ENCODE measurements at regions not wholly inside any gene's neighbourhood (a gene's known extent, or its start where the extent isn't known, plus 50 kb on each side); places are given as distances from the start of the nearest gene placed in this dataset.
"Not testable (repeated sequence)": the region's sequence is repeated elsewhere in the genome, so short reads cannot be mapped to it uniquely, and the experiment has no call there.

- Histone ChIP-seq H3K4me1 (ENCODE audit: control insufficient read depth in 2 of 2, insufficient read depth in 2 of 2, low read length in 2 of 2) (peaks cover 0 to 17% of the 10 kb centered on the region in 2 donors), H3K9me3 (ENCODE audit: control extremely low read depth in 1 of 3, control insufficient read depth in 2 of 3, insufficient read depth in 1 of 3, low read length in 2 of 3) (peaks cover 0 to 1% (median 0%) of the 10 kb centered on the region in 3 donors), H3K27me3 (replicated peaks in 1 of 4; ENCODE audit: control extremely low read depth in 1 of 4, control insufficient read depth in 3 of 4, insufficient read depth in 4 of 4, low read length in 3 of 4) (no peaks in the 10 kb centered on the region), H2AFZ (ENCODE audit: insufficient read depth, low read depth, low read length, poor library complexity, severe bottlenecking) (peak overlapping the region; percentile 25), H3K4me3 (ENCODE audit: control extremely low read depth in 1 of 5, extremely low read depth in 1 of 5, insufficient read depth in 1 of 5, low read depth in 2 of 5, low read length in 4 of 5) (no peak overlapping the region), H3K79me2 (ENCODE audit: control insufficient read depth, insufficient read depth, low read length) (no peaks in the 10 kb centered on the region), H4K20me1 (ENCODE audit: control insufficient read depth, insufficient read depth, low read length, poor library complexity, severe bottlenecking) (no peaks in the 10 kb centered on the region), H3K27ac (ENCODE audit: low read length in 2 of 2) (no peak overlapping the region), H3K9ac (ENCODE audit: low read length) (no peak overlapping the region), H3K36me3 (replicated peaks in 1 of 2; ENCODE audit: control extremely low read depth in 1 of 2, control insufficient read depth in 1 of 2, extremely low read depth in 1 of 2, insufficient read depth in 2 of 2, low read length in 1 of 2) (no peaks in the 10 kb centered on the region), H3K4me2 (replicated peaks; ENCODE audit: low read depth, low read length, poor library complexity, severe bottlenecking) (peak overlapping the region; percentile 37)
- no peak for ATAC-seq (ENCODE audit: low read depth)
- DNase-seq: no peak
- Mint-ChIP-seq H3K27ac (no peak overlapping the region), H3K4me1 (peaks cover 4% of the 10 kb centered on the region), H3K9me3 (ENCODE audit: insufficient read depth) (peaks cover 3% of the 10 kb centered on the region), H3K27me3 (no peaks in the 10 kb centered on the region), H3K4me3 (no peak overlapping the region)
- CTCF ChIA-PET: no interaction called here
- POLR2A ChIA-PET: no interaction called here
- TF ChIP-seq EZH2 (IDR thresholded peaks at IDR 0.05; ENCODE audit: borderline replicate concordance, insufficient read depth, low read depth, low read length, poor library complexity, severe bottlenecking) (no peak), CTCF (IDR thresholded peaks at IDR 0.05) (no peak)
- intact Hi-C loops (cut with micrococcal nuclease): no loop called here
- 60% methylated on average over 1 of the region's 2 CpGs for WGBS (ENCODE audit: insufficient coverage)
These were observed 715.7 kb upstream of the ZP4 start for GRCh38 chr1:238606457-238606856.

GRCh38 chr1:238604357-238604756 lies 713.6 kb upstream of the ZP4 start:
- Histone ChIP-seq H3K9me3 (ENCODE audit: control extremely low read depth in 1 of 3, control insufficient read depth in 2 of 3, insufficient read depth in 1 of 3, low read length in 2 of 3) (peaks cover 0 to 1% (median 0%) of the 10 kb centered on the region in 3 donors), H3K79me2 (ENCODE audit: control insufficient read depth, insufficient read depth, low read length) (no peaks in the 10 kb centered on the region), H4K20me1 (ENCODE audit: control insufficient read depth, insufficient read depth, low read length, poor library complexity, severe bottlenecking) (no peaks in the 10 kb centered on the region), H3K4me3 (ENCODE audit: control extremely low read depth in 1 of 5, extremely low read depth in 1 of 5, insufficient read depth in 1 of 5, low read depth in 2 of 5, low read length in 4 of 5) (no peak overlapping the region), H3K27me3 (replicated peaks in 1 of 4; ENCODE audit: control extremely low read depth in 1 of 4, control insufficient read depth in 3 of 4, insufficient read depth in 4 of 4, low read length in 3 of 4) (no peaks in the 10 kb centered on the region), H3K4me2 (replicated peaks; ENCODE audit: low read depth, low read length, poor library complexity, severe bottlenecking) (no peak overlapping the region), H3K36me3 (replicated peaks in 1 of 2; ENCODE audit: control extremely low read depth in 1 of 2, control insufficient read depth in 1 of 2, extremely low read depth in 1 of 2, insufficient read depth in 2 of 2, low read length in 1 of 2) (no peaks in the 10 kb centered on the region), H3K9ac (ENCODE audit: low read length) (no peak overlapping the region), H3K4me1 (ENCODE audit: control insufficient read depth in 2 of 2, insufficient read depth in 2 of 2, low read length in 2 of 2) (peaks cover 0 to 16% of the 10 kb centered on the region in 2 donors), H3K27ac (ENCODE audit: low read length in 2 of 2) (no peak overlapping the region), H2AFZ (ENCODE audit: insufficient read depth, low read depth, low read length, poor library complexity, severe bottlenecking) (no peak overlapping the region)
- Mint-ChIP-seq H3K9me3 (ENCODE audit: insufficient read depth) (no peaks in the 10 kb centered on the region), H3K27ac (no peak overlapping the region), H3K4me1 (peaks cover 4% of the 10 kb centered on the region), H3K4me3 (no peak overlapping the region), H3K27me3 (no peaks in the 10 kb centered on the region)
- POLR2A ChIA-PET: no interaction called here
- CTCF ChIA-PET: no interaction called here
- DNase-seq (no peak), ATAC-seq (ENCODE audit: low read depth) (no peak)
- intact Hi-C loops (cut with micrococcal nuclease): no loop called here
- TF ChIP-seq EZH2 (IDR thresholded peaks at IDR 0.05; ENCODE audit: borderline replicate concordance, insufficient read depth, low read depth, low read length, poor library complexity, severe bottlenecking) (no peak), CTCF (IDR thresholded peaks at IDR 0.05) (no peak)
- WGBS (ENCODE audit: insufficient coverage): 100% methylated on average over 1 of the region's 3 CpGs

- POLR2A ChIA-PET; H3K4me2 ChIP-seq (replicated peaks; ENCODE audit: low read depth, low read length, poor library complexity, severe bottlenecking); intact Hi-C loops (cut with micrococcal nuclease); H3K9me3 ChIP-seq (ENCODE audit: control extremely low read depth in 1 of 3, control insufficient read depth in 2 of 3, insufficient read depth in 1 of 3, low read length in 2 of 3); ATAC-seq (ENCODE audit: low read depth); H3K27ac ChIP-seq (ENCODE audit: low read length in 2 of 2); CTCF ChIA-PET; H3K4me3 Mint-ChIP-seq; H3K79me2 ChIP-seq (ENCODE audit: control insufficient read depth, insufficient read depth, low read length); H3K4me3 ChIP-seq (ENCODE audit: control extremely low read depth in 1 of 5, extremely low read depth in 1 of 5, insufficient read depth in 1 of 5, low read depth in 2 of 5, low read length in 4 of 5); H3K27me3 ChIP-seq (replicated peaks in 1 of 4; ENCODE audit: control extremely low read depth in 1 of 4, control insufficient read depth in 3 of 4, insufficient read depth in 4 of 4, low read length in 3 of 4); H3K36me3 ChIP-seq (replicated peaks in 1 of 2; ENCODE audit: control extremely low read depth in 1 of 2, control insufficient read depth in 1 of 2, extremely low read depth in 1 of 2, insufficient read depth in 2 of 2, low read length in 1 of 2); H2AFZ ChIP-seq (ENCODE audit: insufficient read depth, low read depth, low read length, poor library complexity, severe bottlenecking); H3K9me3 Mint-ChIP-seq (ENCODE audit: insufficient read depth); DNase-seq; H3K4me1 ChIP-seq (ENCODE audit: control insufficient read depth in 2 of 2, insufficient read depth in 2 of 2, low read length in 2 of 2); H3K4me1 Mint-ChIP-seq; H4K20me1 ChIP-seq (ENCODE audit: control insufficient read depth, insufficient read depth, low read length, poor library complexity, severe bottlenecking); H3K27ac Mint-ChIP-seq; H3K9ac ChIP-seq (ENCODE audit: low read length); H3K27me3 Mint-ChIP-seq: not testable (repeated sequence)
- WGBS (ENCODE audit: insufficient coverage): no CpG with 5 or more reads among the region's 2 CpGs
These were observed 710.9 kb upstream of the ZP4 start for GRCh38 chr1:238601604-238602003.

All from B cell (primary cell).